Glutamatergic neuron (in vitro differentiated cells): ENCODE measurements at regions not wholly inside any gene's neighbourhood (a gene's known extent, or its start where the extent isn't known, plus 50 kb on each side); places are given as distances from the start of the nearest gene placed in this dataset.

ENCODE experiments used
- DNase-seq: peaks from one replicate; pipeline ENCODE4 v3.0.0; 2022
- H3K27ac Mint-ChIP-seq: one replicate; pipeline ENCODE4 v1.8.0; 2020; ENCODE audit warnings: mild to moderate bottlenecking, mixed read lengths, inconsistent platforms; ENCODE audit not compliant: unreplicated experiment
- H3K27me3 Mint-ChIP-seq: one replicate; pipeline ENCODE4 v1.8.0; 2020; ENCODE audit warnings: mild to moderate bottlenecking, moderate library complexity, mixed read lengths, inconsistent platforms; ENCODE audit not compliant: unreplicated experiment
- H3K36me3 Mint-ChIP-seq: one replicate; pipeline ENCODE4 v1.8.0; 2020; ENCODE audit warnings: mild to moderate bottlenecking, mixed read lengths, inconsistent platforms; ENCODE audit not compliant: unreplicated experiment
- H3K4me1 Mint-ChIP-seq: one replicate; pipeline ENCODE4 v1.8.0; 2020; ENCODE audit warnings: mild to moderate bottlenecking, low read depth, mixed read lengths, inconsistent platforms; ENCODE audit not compliant: unreplicated experiment
- H3K4me3 Mint-ChIP-seq: one replicate; pipeline ENCODE4 v1.8.0; 2020; ENCODE audit warnings: mild to moderate bottlenecking, mixed read lengths, inconsistent platforms; ENCODE audit not compliant: unreplicated experiment
- H3K9me3 Mint-ChIP-seq: one replicate; pipeline ENCODE4 v1.8.0; 2020; ENCODE audit warnings: mild to moderate bottlenecking, moderate library complexity, mixed read lengths, inconsistent platforms; ENCODE audit not compliant: unreplicated experiment
- TF ChIP-seq, protein P1 (sequence below): fragments of 200-600 bp; sonication (generic); IDR thresholded peaks from one replicate; pipeline ENCODE4 v1.5.0; 2021; ENCODE audit not compliant: partially characterized antibody, unreplicated experiment

DNA sequence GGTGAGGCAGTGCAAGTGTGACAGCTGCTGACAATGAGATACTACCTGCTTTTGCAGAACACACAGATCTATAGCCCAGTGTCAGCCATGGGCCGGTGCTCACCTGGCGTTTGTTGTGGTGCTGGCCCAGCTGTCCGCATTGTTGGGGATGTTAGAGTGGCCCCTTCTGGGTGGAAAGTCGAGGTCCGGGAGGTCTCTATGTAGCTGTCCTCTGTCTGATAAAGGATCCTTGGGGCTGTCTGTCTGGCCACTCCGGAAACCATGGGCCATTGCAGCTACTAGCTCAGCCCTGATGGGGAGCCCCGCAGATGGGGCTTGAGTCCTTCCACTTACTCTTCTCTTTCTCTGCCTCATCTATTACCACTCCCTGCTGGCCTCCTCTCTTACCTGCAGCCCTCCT lies 181.5 kb upstream of the TSHZ3 start:
- no peaks in the 10 kb centered on the region for H3K9me3 Mint-ChIP-seq
- DNase-seq, result no peak
- TF ChIP-seq, protein P1, sequence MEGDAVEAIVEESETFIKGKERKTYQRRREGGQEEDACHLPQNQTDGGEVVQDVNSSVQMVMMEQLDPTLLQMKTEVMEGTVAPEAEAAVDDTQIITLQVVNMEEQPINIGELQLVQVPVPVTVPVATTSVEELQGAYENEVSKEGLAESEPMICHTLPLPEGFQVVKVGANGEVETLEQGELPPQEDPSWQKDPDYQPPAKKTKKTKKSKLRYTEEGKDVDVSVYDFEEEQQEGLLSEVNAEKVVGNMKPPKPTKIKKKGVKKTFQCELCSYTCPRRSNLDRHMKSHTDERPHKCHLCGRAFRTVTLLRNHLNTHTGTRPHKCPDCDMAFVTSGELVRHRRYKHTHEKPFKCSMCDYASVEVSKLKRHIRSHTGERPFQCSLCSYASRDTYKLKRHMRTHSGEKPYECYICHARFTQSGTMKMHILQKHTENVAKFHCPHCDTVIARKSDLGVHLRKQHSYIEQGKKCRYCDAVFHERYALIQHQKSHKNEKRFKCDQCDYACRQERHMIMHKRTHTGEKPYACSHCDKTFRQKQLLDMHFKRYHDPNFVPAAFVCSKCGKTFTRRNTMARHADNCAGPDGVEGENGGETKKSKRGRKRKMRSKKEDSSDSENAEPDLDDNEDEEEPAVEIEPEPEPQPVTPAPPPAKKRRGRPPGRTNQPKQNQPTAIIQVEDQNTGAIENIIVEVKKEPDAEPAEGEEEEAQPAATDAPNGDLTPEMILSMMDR, result no peak

DNA sequence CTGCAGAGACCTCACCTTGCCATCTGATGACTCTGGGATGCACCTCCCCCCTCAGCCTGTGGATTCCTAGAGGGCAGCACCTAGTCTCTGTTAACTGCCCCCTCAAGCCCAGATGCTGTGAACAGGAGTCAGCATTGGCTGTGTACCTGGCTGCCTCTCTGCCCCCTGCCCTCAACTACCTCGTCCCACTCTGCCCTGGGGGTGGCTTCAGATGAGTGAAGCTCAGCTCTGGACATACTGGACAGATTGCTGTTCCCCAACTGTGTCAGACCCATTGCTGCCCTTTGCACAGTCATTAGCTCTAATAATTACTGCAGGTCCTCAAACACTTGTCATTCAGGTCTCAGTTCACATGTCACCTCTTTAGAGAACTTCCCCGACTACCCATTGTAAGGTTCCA lies 182.1 kb upstream of the TSHZ3 start:
- TF ChIP-seq, protein P1, result no peak
- peaks cover 4% of the 10 kb centered on the region for H3K27me3 Mint-ChIP-seq
- DNase-seq, result no peak
- H3K9me3 Mint-ChIP-seq, result no peaks in the 10 kb centered on the region
- no peak overlapping the region for H3K27ac Mint-ChIP-seq
- H3K36me3 Mint-ChIP-seq, result no peaks in the 10 kb centered on the region
- H3K4me1 Mint-ChIP-seq, result no peaks in the 10 kb centered on the region
- H3K4me3 Mint-ChIP-seq, result no peak overlapping the region

More for the DNA sequence above, 181.5 kb upstream of the TSHZ3 start:
- Mint-ChIP-seq H3K36me3 (no peaks in the 10 kb centered on the region), H3K27ac (no peak overlapping the region), H3K4me1 (no peaks in the 10 kb centered on the region), H3K4me3 (no peak overlapping the region), H3K27me3 (peaks cover 4% of the 10 kb centered on the region)

DNA sequence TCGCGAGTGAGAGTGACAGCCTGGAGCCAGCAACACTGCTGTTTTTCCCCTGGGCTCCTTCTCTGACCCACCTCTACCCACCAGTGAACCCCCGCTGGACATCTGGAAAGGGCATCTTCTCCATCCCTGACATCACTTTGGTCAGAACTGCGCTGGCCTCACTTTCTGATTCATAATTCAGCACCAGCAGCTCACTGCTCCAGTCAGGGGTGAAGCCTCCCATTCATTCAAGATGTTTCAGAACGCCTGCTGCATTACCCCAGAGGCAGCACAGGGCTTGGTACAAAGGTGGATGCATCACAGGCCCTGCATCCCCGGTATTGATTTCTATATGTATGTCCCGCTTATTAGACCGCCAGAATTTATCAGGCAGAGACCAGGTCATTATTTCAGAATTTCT lies 182.8 kb upstream of the TSHZ3 start:
- TF ChIP-seq, protein P1, result no peak
- H3K4me1 Mint-ChIP-seq, result no peaks in the 10 kb centered on the region
- H3K36me3 Mint-ChIP-seq, result no peaks in the 10 kb centered on the region
- no peak overlapping the region for H3K4me3 Mint-ChIP-seq
- H3K27ac Mint-ChIP-seq, result no peak overlapping the region
- DNase-seq, result no peak
- H3K9me3 Mint-ChIP-seq, result no peaks in the 10 kb centered on the region
- H3K27me3 Mint-ChIP-seq, result peaks cover 4% of the 10 kb centered on the region

DNA sequence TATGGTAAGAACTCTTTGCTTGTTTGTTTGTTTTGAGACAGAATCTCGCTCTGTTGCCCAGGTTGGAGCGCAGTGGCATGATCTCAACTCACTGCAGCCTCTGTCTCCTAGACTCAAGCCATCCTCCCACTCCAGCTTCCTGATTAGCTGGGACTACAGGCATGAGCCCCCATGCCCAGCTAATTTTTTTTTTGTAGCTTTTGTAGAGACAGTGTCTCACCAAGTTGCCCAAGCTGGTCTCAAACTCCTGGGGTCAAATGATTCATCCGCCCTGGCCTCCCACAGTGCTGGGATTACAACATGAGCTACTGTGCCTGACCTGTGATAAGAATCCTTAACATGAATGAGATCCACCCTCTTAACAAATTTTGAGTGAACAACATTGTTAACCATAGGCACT lies 183.9 kb upstream of the TSHZ3 start:
- Mint-ChIP-seq H3K4me3 (no peak overlapping the region), H3K36me3 (peaks cover 5% of the 10 kb centered on the region), H3K9me3 (peaks cover 7% of the 10 kb centered on the region), H3K27ac (no peak overlapping the region), H3K27me3 (peaks cover 4% of the 10 kb centered on the region), H3K4me1 (no peaks in the 10 kb centered on the region)
- TF ChIP-seq, protein P1, result no peak
- no peak for DNase-seq

DNA sequence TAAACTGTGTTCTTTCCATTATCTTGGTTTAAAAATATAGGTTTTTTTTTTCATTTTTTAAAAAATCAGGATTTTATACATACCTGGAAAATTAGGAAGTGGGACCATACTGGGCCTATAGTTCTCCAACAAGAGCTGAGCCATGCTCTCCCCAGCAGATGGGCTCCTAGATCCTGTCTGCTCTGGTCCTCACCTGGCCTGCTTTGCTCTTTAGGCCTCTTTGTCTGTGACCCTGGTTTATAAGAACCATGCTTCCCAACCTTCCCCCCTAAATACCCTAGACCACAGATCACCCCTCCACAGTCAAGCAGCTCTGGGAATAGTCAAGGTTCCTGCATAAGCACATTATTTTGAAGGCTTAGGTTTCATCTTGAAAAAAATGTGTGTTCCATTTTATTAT lies 185.0 kb upstream of the TSHZ3 start:
- TF ChIP-seq, protein P1, result no peak
- Mint-ChIP-seq H3K36me3 (peaks cover 5% of the 10 kb centered on the region), H3K9me3 (peaks cover 7% of the 10 kb centered on the region), H3K27me3 (peaks cover 4% of the 10 kb centered on the region), H3K4me3 (no peak overlapping the region), H3K4me1 (no peaks in the 10 kb centered on the region), H3K27ac (no peak overlapping the region)
- no peak for DNase-seq
